GM12878 (cell line): ENCODE measurements at regions not wholly inside any gene's neighbourhood (a gene's known extent, or its start where the extent isn't known, plus 50 kb on each side); places are given as distances from the start of the nearest gene placed in this dataset.
"Not testable (repeated sequence)": the region's sequence is repeated elsewhere in the genome, so short reads cannot be mapped to it uniquely, and the experiment has no call there.

Experiments used
- ATAC-seq: fragments of 200-7000 bp; cut with Tn5 transposase; 3 replicates; pipeline ENCODE4 v1.9.1; 2020; ENCODE audit warnings: mild to moderate bottlenecking, moderate library complexity
- BruUV-seq: library from RNA; stranded (reverse); fragments of 400-500 nt; replicated peaks from 2 replicates; lab custom pipeline; 2021; lab: Mats Ljungman, UMichigan
- CTCF ChIA-PET: fragments of 300-600 bp; sonication (Branson Sonifier 250); formaldehyde crosslinking; extraction: SDS; loops from one replicate; lab custom pipeline; 2021; ENCODE audit warnings: inconsistent platforms; lab: Yijun Ruan, JAX
- POLR2A ChIA-PET: fragments of 350-600 bp; formaldehyde crosslinking; extraction: SDS; loops from one replicate; lab custom pipeline; 2021; ENCODE audit warnings: inconsistent platforms; lab: Charles Lee
- RAD21 ChIA-PET: fragments of 300-600 bp; sonication (Branson Sonifier 250); formaldehyde crosslinking; loops from one replicate; lab custom pipeline; 2023; ENCODE audit warnings: antibody characterized with exemption; ENCODE audit not compliant: unreplicated experiment; lab: Charles Lee
- SMC1A ChIA-PET: fragments of 300-600 bp; sonication (Branson Sonifier 250); formaldehyde crosslinking; loops from one replicate; lab custom pipeline; 2023; ENCODE audit not compliant: unreplicated experiment, uncharacterized antibody; lab: Charles Lee
- DNase-seq: peaks from one replicate; pipeline ENCODE4 v3.0.0-alpha.2; 2011; ENCODE audit warnings: low read depth, low spot score
- FAIRE-seq: peaks from 3 replicates; lab custom pipeline; 2011; peaks lifted over from hg19 to GRCh38; lab: Jason Lieb, UNC
- H2AFZ ChIP-seq: 2 replicates; pipeline ENCODE4 v1.6.0; 2011; ENCODE audit warnings: low read depth, low read length, control low read depth; ENCODE audit not compliant: control insufficient read depth
- H3K27ac ChIP-seq: 2 replicates; pipeline ENCODE4 v1.5.1; 2011; ENCODE audit warnings: control low read depth; ENCODE audit not compliant: control insufficient read depth, insufficient read depth
- H3K27me3 ChIP-seq, 2 experiments: replicated peaks in 1 of 2; 2 replicates each; pipeline versions ENCODE4 v1.6.0 to v1.6.1; 2011; ENCODE audit warnings: low read length in 1 of 2; ENCODE audit not compliant: control insufficient read depth in 2 of 2, insufficient read depth in 2 of 2
- H3K36me3 ChIP-seq, 2 experiments: 2 replicates each; pipeline ENCODE4 v1.5.1; 2011; ENCODE audit warnings: low read length in 1 of 2; ENCODE audit not compliant: control insufficient read depth in 2 of 2, insufficient read depth in 2 of 2
- H3K4me1 ChIP-seq: 2 replicates; pipeline ENCODE4 v1.6.1; 2011; ENCODE audit warnings: mild to moderate bottlenecking, low read length, moderate library complexity, mixed read lengths; ENCODE audit not compliant: control insufficient read depth, insufficient read depth
- H3K4me2 ChIP-seq: 2 replicates; pipeline ENCODE4 v1.6.0; 2011; ENCODE audit warnings: control low read depth; ENCODE audit not compliant: control insufficient read depth, insufficient read depth
- H3K4me3 ChIP-seq: fragments of 200-600 bp; sonication (generic); 2 replicates; pipeline ENCODE4 v1.5.1; 2016
- H3K79me2 ChIP-seq: 2 replicates; pipeline ENCODE4 v1.6.0; 2011; ENCODE audit warnings: low read length; ENCODE audit not compliant: control insufficient read depth, insufficient read depth
- H3K9ac ChIP-seq: 2 replicates; pipeline ENCODE4 v1.8.0; 2011; ENCODE audit warnings: low read length, control low read depth, mixed read lengths; ENCODE audit not compliant: control insufficient read depth, insufficient read depth
- H3K9me3 ChIP-seq: replicated peaks from 3 replicates; pipeline ENCODE4 v1.5.1; 2011; ENCODE audit warnings: mild to moderate bottlenecking, low read length; ENCODE audit not compliant: control insufficient read depth, insufficient read depth
- H4K20me1 ChIP-seq: 2 replicates; pipeline ENCODE4 v1.6.0; 2011; ENCODE audit not compliant: control insufficient read depth, insufficient read depth
- SUPT20H ChIP-seq: IDR thresholded peaks from 2 replicates; pipeline ENCODE4 v1.6.1; 2011; ENCODE audit warnings: low read depth, mild to moderate bottlenecking, low read length, moderate library complexity, borderline replicate concordance; ENCODE audit not compliant: control insufficient read depth
- USF1 ChIP-seq: IDR thresholded peaks from 2 replicates; pipeline ENCODE4 v1.6.1; 2011; ENCODE audit warnings: borderline replicate concordance, low read depth, mild to moderate bottlenecking, moderate library complexity, mixed read lengths, low read length; ENCODE audit not compliant: insufficient read depth; ENCODE audit errors: extremely low read length
- WGBS: methylation state at CpG from one replicate; pipeline ENCODE4 v1.1.6; 2016; ENCODE audit warnings: low lambda C conversion rate; ENCODE audit not compliant: insufficient replicate concordance, insufficient coverage; ENCODE audit errors: missing lambda C conversion rate; 5-methylcytosine and 5-hydroxymethylcytosine counted together
- in situ Hi-C: fragments of 300-500 bp; cut with MboI; formaldehyde crosslinking; loops from 9 replicates; pipeline ENCODE4 v1.14.3; 2018; ENCODE audit warnings: mixed read lengths
- intact Hi-C: fragments of 100-400 bp; cut with micrococcal nuclease; formaldehyde crosslinking; loops from one replicate; pipeline ENCODE4 v1.14.2; 2022; ENCODE audit not compliant: unreplicated experiment

GRCh38 chr12:131473741-131474709, 236.9 kb upstream of the SFSWAP start:
- no peak for FAIRE-seq
- 40% methylated on average over 31 of the region's 31 CpGs for WGBS
- Histone ChIP-seq H3K4me3 (no peak overlapping the region), H3K27ac (no peak overlapping the region), H3K27me3 (no peaks in the 10 kb centered on the region), H3K9me3 (no peaks in the 10 kb centered on the region), H4K20me1 (no peaks in the 10 kb centered on the region), H3K36me3 (no peaks in the 10 kb centered on the region), H3K79me2 (no peaks in the 10 kb centered on the region), H3K4me2 (no peak overlapping the region), H3K4me1 (no peaks in the 10 kb centered on the region), H3K9ac (no peak overlapping the region), H2AFZ (no peak overlapping the region)
- no TSS peak for BruUV-seq
- peak; percentile 52 for TF ChIP-seq USF1
- no peak for TF ChIP-seq SUPT20H
- ChIA-PET POLR2A (no interaction called here), CTCF (no interaction called here), SMC1A (no interaction called here), RAD21 (no interaction called here)
- DNase-seq = no peak
- no peak for ATAC-seq
- in situ Hi-C loops (no loop called here), intact Hi-C loops (no loop called here)

- H3K4me3 ChIP-seq, H3K9ac ChIP-seq, H2AFZ ChIP-seq, H3K36me3 ChIP-seq, RAD21 ChIA-PET, H3K4me2 ChIP-seq, H3K9me3 ChIP-seq, CTCF ChIA-PET, FAIRE-seq, DNase-seq, H4K20me1 ChIP-seq, SMC1A ChIA-PET, in situ Hi-C loops, BruUV-seq, ATAC-seq, H3K79me2 ChIP-seq, H3K27me3 ChIP-seq, H3K4me1 ChIP-seq, H3K27ac ChIP-seq, intact Hi-C loops, POLR2A ChIA-PET: not testable (repeated sequence)
- WGBS = 15% methylated on average over 5 of the region's 19 CpGs
These were observed 235.9 kb upstream of the SFSWAP start for GRCh38 chr12:131475012-131475411.
